ENCODE measurements at regions not wholly inside any gene's neighbourhood (a gene's known extent, or its start where the extent isn't known, plus 50 kb on each side); places are given as distances from the start of the nearest gene placed in this dataset.

DNA sequence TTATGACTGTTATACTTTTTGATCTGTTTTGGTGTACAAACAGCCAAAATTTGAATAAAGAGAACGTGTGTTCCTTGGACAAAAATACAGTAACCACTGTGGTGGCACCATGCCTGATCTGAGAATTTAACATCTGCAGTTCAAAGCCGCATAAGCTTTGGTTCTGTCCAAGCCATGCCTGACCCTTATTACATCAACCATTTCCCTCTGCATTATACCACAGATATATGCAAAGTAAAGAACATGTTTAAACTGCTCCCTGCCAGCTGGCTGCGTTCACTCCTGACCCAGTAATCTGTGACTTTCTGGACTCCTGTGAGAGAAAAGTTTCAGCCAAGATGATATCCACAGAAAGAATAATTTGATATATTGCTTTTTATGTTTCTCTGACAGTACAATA is 890.5 kb upstream of the ANO3 start:
- Mint-ChIP-seq H3K4me3 (no peak overlapping the region), H3K36me3 (no peaks in the 10 kb centered on the region), H3K27me3 (no peaks in the 10 kb centered on the region), H3K4me1 (ENCODE audit: unreplicated experiment) (no peaks in the 10 kb centered on the region), H3K9me3 (no peaks in the 10 kb centered on the region), H3K27ac (no peak overlapping the region)
- TF ChIP-seq, protein P1, sequence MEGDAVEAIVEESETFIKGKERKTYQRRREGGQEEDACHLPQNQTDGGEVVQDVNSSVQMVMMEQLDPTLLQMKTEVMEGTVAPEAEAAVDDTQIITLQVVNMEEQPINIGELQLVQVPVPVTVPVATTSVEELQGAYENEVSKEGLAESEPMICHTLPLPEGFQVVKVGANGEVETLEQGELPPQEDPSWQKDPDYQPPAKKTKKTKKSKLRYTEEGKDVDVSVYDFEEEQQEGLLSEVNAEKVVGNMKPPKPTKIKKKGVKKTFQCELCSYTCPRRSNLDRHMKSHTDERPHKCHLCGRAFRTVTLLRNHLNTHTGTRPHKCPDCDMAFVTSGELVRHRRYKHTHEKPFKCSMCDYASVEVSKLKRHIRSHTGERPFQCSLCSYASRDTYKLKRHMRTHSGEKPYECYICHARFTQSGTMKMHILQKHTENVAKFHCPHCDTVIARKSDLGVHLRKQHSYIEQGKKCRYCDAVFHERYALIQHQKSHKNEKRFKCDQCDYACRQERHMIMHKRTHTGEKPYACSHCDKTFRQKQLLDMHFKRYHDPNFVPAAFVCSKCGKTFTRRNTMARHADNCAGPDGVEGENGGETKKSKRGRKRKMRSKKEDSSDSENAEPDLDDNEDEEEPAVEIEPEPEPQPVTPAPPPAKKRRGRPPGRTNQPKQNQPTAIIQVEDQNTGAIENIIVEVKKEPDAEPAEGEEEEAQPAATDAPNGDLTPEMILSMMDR (conservative IDR thresholded peaks at IDR 0.05), result no peak
- no peak for DNase-seq (ENCODE audit: extremely low spot score, unreplicated experiment)

DNA sequence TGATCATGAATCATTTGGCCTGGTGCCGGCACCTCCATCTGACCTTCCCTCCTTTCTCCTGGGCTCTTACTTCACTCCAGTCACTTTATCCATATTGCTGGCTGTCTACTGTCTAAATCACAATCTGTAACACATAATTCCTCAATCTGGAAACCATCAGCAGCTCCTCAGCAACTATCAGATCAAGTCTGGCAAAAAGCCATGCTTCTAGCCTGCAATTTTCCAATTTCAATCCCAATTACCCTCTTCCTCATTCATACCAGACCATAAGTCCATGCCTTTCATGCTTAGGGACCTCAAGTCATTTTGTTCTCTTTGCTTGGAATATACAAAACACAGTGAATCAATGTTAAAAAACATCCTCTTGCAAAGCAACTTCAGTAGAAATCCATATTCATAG is 882.8 kb upstream of the ANO3 start:
- no peak overlapping the region for H3K27ac Mint-ChIP-seq
- no peak overlapping the region for H3K4me3 Mint-ChIP-seq
- H3K9me3 Mint-ChIP-seq, result no peaks in the 10 kb centered on the region

DNA sequence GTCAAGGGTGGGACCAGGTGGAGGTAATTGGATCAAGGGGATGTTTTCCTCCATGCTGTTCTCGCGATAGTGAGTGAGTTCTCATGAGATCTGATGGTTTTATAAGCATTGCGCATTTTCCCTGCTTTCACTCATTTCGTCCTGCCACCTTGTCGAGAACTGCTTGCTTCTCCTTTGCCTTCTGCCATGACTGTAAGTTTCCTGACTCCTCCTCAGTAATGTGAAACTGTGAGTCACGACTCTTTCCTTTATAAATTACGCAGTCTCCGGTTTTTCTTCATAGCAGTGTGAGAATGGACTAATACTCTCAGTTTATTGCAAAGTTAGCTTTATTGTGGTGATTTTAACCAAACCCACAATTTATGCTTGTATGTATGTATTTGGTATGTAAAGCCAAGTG is 878.5 kb upstream of the ANO3 start:
- H3K27me3 Mint-ChIP-seq, result no peaks in the 10 kb centered on the region
- TF ChIP-seq, protein P1 (conservative IDR thresholded peaks at IDR 0.05), result no peak
- H3K4me1 Mint-ChIP-seq (ENCODE audit: unreplicated experiment), result peaks cover 3% of the 10 kb centered on the region
- H3K27ac Mint-ChIP-seq, result no peak overlapping the region
- no peaks in the 10 kb centered on the region for H3K36me3 Mint-ChIP-seq
- no peaks in the 10 kb centered on the region for H3K9me3 Mint-ChIP-seq
- no peak for DNase-seq (ENCODE audit: extremely low spot score, unreplicated experiment)
- H3K4me3 Mint-ChIP-seq, result no peak overlapping the region

More for the DNA sequence above, 882.8 kb upstream of the ANO3 start:
- peaks cover 3% of the 10 kb centered on the region for H3K4me1 Mint-ChIP-seq (ENCODE audit: unreplicated experiment)
- no peak for DNase-seq (ENCODE audit: extremely low spot score, unreplicated experiment)
- no peaks in the 10 kb centered on the region for H3K36me3 Mint-ChIP-seq
- TF ChIP-seq, protein P1 (conservative IDR thresholded peaks at IDR 0.05), result no peak
- H3K27me3 Mint-ChIP-seq, result no peaks in the 10 kb centered on the region

DNA sequence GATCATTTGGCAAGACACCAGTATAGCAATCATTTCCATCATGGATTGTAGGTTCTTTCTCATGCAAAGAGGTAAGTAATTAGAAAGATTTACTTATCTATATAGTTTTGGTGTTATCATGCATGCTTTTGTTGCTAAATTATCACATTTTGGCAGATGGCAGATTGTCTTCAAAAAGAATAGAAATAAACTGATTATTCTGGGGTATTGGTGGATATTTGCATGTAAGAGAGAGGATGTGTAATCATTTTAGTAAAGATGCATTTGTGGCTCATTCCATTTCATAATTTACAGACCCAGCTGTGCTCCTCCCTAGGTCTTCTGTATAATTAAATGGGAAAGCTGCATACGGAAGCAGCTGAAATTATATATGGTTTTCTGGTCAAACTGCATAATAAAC is 875.7 kb upstream of the ANO3 start:
- DNase-seq (ENCODE audit: extremely low spot score, unreplicated experiment), result no peak
- H3K36me3 Mint-ChIP-seq, result no peaks in the 10 kb centered on the region
- no peaks in the 10 kb centered on the region for H3K27me3 Mint-ChIP-seq
- H3K4me1 Mint-ChIP-seq (ENCODE audit: unreplicated experiment), result no peaks in the 10 kb centered on the region
- H3K9me3 Mint-ChIP-seq, result no peaks in the 10 kb centered on the region
- TF ChIP-seq, protein P1 (conservative IDR thresholded peaks at IDR 0.05), result no peak
- no peak overlapping the region for H3K27ac Mint-ChIP-seq
- no peak overlapping the region for H3K4me3 Mint-ChIP-seq

DNA sequence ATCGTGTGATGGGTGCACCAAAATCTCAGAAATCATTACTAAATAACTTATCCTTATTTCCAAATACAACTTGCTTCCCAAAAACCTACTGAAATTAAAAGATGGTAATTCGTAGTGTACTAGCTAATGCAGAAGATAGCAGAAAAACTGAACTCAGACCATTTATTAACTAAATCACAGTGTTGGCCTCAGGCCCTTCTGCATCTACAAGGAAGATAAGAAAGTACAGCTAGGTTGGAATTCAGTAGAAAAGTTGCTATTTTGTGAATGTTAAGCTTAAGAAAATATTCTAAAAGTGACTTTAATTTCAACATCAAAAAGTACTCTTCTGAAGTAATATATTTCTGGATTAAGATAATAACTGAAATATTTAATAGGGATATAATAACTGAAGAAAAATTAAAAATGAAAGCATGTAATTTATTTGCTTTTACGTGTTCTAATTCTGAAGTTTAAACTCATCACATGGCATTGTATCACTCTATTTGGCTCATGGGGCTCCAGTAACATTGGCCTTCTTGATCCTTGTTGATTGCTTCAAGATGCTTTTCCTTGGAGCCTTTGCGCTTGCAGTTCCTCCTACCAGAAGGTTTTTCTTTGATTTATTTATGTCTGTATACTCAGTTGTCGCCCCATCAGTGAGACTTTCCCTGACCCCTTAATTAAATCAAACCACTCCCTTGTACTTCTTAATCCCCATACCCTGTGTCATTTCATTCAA is 847.9 kb upstream of the ANO3 start:
- Mint-ChIP-seq H3K4me1 (ENCODE audit: unreplicated experiment) (no peaks in the 10 kb centered on the region), H3K36me3 (no peaks in the 10 kb centered on the region), H3K27me3 (no peaks in the 10 kb centered on the region), H3K9me3 (no peaks in the 10 kb centered on the region), H3K4me3 (no peak overlapping the region), H3K27ac (no peak overlapping the region)
- TF ChIP-seq, protein P1 (conservative IDR thresholded peaks at IDR 0.05), result no peak
- DNase-seq (ENCODE audit: extremely low spot score, unreplicated experiment), result no peak

Measured in type B pancreatic cell (in vitro differentiated cells).